ENCODE measurements at regions not wholly inside any gene's neighbourhood (a gene's known extent, or its start where the extent isn't known, plus 50 kb on each side); places are given as distances from the start of the nearest gene placed in this dataset.

DNA sequence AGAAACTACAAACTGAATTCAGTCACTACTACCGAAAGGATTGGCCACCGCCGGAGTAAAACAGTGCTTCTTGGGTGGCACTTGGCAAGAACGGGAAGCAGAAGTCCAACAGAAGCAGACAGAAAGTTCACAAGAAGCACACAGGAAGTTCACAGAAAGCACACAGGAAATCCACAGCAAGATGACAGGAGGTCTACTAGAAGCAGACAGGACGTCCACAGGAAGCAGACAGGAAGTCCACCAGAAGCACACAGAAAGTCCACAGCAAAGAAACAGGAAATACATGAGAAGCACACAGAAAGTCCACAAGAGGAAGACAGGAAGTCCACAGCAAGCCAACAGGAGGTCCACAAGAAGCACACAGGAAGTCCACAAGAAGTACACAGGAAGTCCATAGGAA is 399.2 kb upstream of the AUTS2 start:
- CTCF ChIA-PET, result no interaction called here

More for the DNA sequence above, 399.2 kb upstream of the AUTS2 start:
- ATAC-seq (ENCODE audit: low read depth) (no peak), DNase-seq (no peak)
- Histone ChIP-seq H3K56ac (ENCODE audit: extremely low read depth, insufficient read depth, low read length) (no peak overlapping the region), H3K27me3 (ENCODE audit: control insufficient read depth, insufficient read depth, low read length) (no peaks in the 10 kb centered on the region), H2BK5ac (ENCODE audit: low read depth, low read length, poor library complexity, severe bottlenecking) (no peak overlapping the region), H4K91ac (ENCODE audit: insufficient read depth, low read depth, low read length) (no peak overlapping the region), H3K18ac (ENCODE audit: low read depth, low read length) (no peak overlapping the region), H2AK5ac (ENCODE audit: low read depth, low read length) (no peak overlapping the region), H3K4ac (ENCODE audit: low read depth, low read length) (no peak overlapping the region), H3K4me3 (ENCODE audit: insufficient read depth, low read depth, low read length) (no peak overlapping the region), H4K8ac (ENCODE audit: low read depth in 2 of 2, low read length in 2 of 2) (no peak overlapping the region), H3K4me2 (ENCODE audit: low read depth, low read length) (no peak overlapping the region), H3K9ac (ENCODE audit: low read depth, low read length) (no peak overlapping the region), H3K14ac (replicated peaks; ENCODE audit: low read depth, low read length) (no peak overlapping the region), H3K4me1 (ENCODE audit: control insufficient read depth, insufficient read depth, low read length) (no peaks in the 10 kb centered on the region), H4K5ac (ENCODE audit: low read depth, low read length) (no peak overlapping the region), H2BK120ac (ENCODE audit: low read depth, low read length) (no peak overlapping the region), H3K9me3 (ENCODE audit: control insufficient read depth, insufficient read depth, low read length) (peaks cover 12% of the 10 kb centered on the region), H3K23ac (ENCODE audit: low read depth, low read length) (no peak overlapping the region), H3K36me3 (ENCODE audit: control insufficient read depth, insufficient read depth, low read length) (no peaks in the 10 kb centered on the region), H2AK9ac (replicated peaks; ENCODE audit: low read depth, low read length, poor library complexity) (no peak overlapping the region), H2BK20ac (ENCODE audit: low read depth, low read length) (no peak overlapping the region), H2AFZ (replicated peaks; ENCODE audit: low read length, poor library complexity) (no peak overlapping the region), H3K79me1 (ENCODE audit: low read depth in 1 of 2, low read length in 2 of 2) (no peaks in the 10 kb centered on the region), H4K20me1 (ENCODE audit: insufficient read depth, low read length) (no peaks in the 10 kb centered on the region), H2BK15ac (ENCODE audit: low read depth, low read length) (no peak overlapping the region), H3K27ac (ENCODE audit: insufficient read depth, low read length) (no peak overlapping the region), H3K9me1 (ENCODE audit: insufficient read depth, low read length) (no peaks in the 10 kb centered on the region)
- no TSS peak for BruUV-seq (replicated peaks)
- dilution Hi-C loops (cut with HindIII; ENCODE audit: low sequenced_read_pairs, unreplicated experiment) (no loop called here), intact Hi-C loops (cut with micrococcal nuclease) (no loop called here), in situ Hi-C loops (cut with MboI; ENCODE audit: low sequenced_read_pairs) (no loop called here)
- 83% methylated on average over 1 of the region's 5 CpGs; no CpG with 5 or more reads in 1 of the 2 experiments for WGBS, 2 experiments (ENCODE audit: extremely low coverage in 2 of 2, insufficient read length in 1 of 2)
- no peak for TF ChIP-seq MXI1 (IDR thresholded peaks at IDR 0.05; ENCODE audit: borderline replicate concordance, low read depth, low read length)
- TF ChIP-seq, protein P1, sequence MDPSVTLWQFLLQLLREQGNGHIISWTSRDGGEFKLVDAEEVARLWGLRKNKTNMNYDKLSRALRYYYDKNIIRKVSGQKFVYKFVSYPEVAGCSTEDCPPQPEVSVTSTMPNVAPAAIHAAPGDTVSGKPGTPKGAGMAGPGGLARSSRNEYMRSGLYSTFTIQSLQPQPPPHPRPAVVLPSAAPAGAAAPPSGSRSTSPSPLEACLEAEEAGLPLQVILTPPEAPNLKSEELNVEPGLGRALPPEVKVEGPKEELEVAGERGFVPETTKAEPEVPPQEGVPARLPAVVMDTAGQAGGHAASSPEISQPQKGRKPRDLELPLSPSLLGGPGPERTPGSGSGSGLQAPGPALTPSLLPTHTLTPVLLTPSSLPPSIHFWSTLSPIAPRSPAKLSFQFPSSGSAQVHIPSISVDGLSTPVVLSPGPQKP (IDR thresholded peaks at IDR 0.05; ENCODE audit: borderline replicate concordance, low read depth, low read length), result no peak
- no peak for TF ChIP-seq SMC3 (IDR thresholded peaks at IDR 0.05; ENCODE audit: low read depth, low read length)
- TF ChIP-seq RFX5 (IDR thresholded peaks at IDR 0.05; ENCODE audit: low read depth, low read length), result no peak
- no peak for TF ChIP-seq NFE2L2 (IDR thresholded peaks at IDR 0.05; ENCODE audit: low read depth, low read length)
- no peak for TF ChIP-seq BHLHE40 (IDR thresholded peaks at IDR 0.05; ENCODE audit: low read depth, low read length)
- no peak for TF ChIP-seq CHD1 (IDR thresholded peaks at IDR 0.05; ENCODE audit: low read depth, low read length)
- no peak for TF ChIP-seq MAFK (IDR thresholded peaks at IDR 0.05; ENCODE audit: low read depth, low read length)
- TF ChIP-seq, protein P2, sequence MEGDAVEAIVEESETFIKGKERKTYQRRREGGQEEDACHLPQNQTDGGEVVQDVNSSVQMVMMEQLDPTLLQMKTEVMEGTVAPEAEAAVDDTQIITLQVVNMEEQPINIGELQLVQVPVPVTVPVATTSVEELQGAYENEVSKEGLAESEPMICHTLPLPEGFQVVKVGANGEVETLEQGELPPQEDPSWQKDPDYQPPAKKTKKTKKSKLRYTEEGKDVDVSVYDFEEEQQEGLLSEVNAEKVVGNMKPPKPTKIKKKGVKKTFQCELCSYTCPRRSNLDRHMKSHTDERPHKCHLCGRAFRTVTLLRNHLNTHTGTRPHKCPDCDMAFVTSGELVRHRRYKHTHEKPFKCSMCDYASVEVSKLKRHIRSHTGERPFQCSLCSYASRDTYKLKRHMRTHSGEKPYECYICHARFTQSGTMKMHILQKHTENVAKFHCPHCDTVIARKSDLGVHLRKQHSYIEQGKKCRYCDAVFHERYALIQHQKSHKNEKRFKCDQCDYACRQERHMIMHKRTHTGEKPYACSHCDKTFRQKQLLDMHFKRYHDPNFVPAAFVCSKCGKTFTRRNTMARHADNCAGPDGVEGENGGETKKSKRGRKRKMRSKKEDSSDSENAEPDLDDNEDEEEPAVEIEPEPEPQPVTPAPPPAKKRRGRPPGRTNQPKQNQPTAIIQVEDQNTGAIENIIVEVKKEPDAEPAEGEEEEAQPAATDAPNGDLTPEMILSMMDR (conservative IDR thresholded peaks at IDR 0.05; ENCODE audit: low read depth, low read length), result no peak
- TF ChIP-seq, protein P3, sequence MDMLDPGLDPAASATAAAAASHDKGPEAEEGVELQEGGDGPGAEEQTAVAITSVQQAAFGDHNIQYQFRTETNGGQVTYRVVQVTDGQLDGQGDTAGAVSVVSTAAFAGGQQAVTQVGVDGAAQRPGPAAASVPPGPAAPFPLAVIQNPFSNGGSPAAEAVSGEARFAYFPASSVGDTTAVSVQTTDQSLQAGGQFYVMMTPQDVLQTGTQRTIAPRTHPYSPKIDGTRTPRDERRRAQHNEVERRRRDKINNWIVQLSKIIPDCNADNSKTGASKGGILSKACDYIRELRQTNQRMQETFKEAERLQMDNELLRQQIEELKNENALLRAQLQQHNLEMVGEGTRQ (IDR thresholded peaks at IDR 0.05; ENCODE audit: low read depth, low read length), result no peak
- TF ChIP-seq CEBPB (IDR thresholded peaks at IDR 0.05; ENCODE audit: low read depth, low read length), result no peak
- no peak for TF ChIP-seq MAZ (IDR thresholded peaks at IDR 0.05; ENCODE audit: borderline replicate concordance, low read depth, low read length)
- TF ChIP-seq RCOR1 (IDR thresholded peaks at IDR 0.05; ENCODE audit: insufficient replicate concordance, low read length), result no peak
- POLR2A ChIA-PET (ENCODE audit: unreplicated experiment), result no interaction called here

All from IMR-90 (cell line).